ENCODE measurements at regions not wholly inside any gene's neighbourhood (a gene's known extent, or its start where the extent isn't known, plus 50 kb on each side); places are given as distances from the start of the nearest gene placed in this dataset.
"Not testable (repeated sequence)": the region's sequence is repeated elsewhere in the genome, so short reads cannot be mapped to it uniquely, and the experiment has no call there.

GRCh38 chr5:130294798-130295197 lies 390.5 kb downstream of the CHSY3 start:
- DNase-seq = not testable (repeated sequence)

DNA sequence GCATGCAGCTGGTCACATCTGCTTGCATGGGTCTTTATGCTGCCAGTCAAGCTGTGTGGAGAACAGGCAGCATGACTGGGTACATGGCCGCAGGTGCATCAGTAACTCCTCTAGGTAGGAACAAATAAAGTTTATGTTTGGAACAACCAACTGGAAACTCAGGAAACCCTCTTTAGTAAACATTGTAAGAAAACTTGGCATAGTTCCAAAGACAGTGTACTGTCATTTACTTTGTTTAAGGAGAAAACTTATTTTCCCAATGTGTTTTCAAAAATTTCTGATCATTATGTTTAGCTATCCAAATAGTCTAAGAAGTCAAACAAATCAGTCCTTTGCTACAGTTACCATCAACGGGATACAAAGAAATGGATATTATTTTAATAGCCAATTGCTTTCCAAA lies 386.0 kb downstream of the CHSY3 start:
- DNase-seq = no peak

DNA sequence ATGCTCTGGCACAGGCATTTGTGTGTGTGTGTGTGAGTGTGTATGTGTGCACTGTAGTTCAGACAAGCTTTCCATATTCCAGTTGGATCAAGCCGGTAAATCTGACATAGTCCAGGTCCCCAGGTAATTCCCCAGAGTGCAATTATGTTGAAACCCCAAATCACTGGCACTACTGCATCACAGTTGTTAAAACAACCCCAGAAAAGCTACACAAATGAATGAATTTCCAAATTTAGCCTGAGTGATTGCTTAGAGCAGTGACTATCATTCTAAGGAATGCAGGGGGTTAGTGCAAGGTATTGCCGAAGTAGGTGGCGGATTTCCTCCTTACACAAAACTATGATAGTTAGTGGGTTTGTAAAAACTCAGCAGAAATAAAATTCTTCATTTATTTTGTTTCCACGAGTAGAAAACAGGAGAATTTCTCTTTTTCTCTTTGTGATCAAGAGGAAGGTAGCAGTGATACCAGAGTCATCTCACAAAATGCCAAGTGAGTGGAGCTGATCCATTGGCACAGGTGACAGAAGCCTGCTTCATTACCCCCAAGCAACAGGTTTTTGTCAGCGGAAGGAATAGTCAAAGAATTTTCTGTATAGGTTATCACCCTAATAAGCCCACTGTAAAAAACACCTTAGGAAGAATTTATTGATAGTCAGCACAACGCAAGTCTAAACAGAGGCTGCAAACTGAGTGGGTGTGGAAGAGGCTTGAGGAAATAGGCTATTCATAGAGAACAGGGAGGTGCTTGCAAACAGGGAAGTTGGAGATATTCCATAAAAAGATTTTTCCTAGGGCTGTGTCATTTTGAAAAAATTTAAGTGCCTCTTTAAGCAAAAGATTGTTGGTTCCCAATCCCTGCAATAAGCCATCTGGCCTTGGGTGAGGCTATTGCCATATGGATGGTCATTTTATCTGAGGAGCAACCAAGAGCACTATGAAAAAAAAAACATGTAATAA lies 385.1 kb downstream of the CHSY3 start:
- DNase-seq = no peak

GRCh38 chr5:130287438-130287837 lies 383.2 kb downstream of the CHSY3 start:
- DNase-seq = no peak

DNA sequence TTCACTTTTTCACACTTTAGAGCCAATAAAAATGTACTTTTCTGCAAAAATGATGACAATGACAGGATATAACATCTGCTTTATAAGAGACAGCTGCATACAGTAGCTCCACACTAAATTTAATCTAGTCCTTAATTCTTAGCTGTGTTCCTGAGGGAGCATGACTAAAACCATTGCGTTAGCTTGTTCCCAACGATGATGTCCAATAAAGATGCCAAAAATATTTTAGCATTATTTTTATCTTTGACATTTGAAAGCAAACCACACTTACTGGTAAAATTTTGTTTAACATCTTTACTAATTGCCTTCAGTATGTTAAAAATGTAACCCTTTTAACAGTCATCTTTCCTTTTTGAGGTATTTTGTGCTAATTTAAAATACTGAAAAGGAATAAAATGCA lies 382.7 kb downstream of the CHSY3 start:
- no peak for DNase-seq

DNA sequence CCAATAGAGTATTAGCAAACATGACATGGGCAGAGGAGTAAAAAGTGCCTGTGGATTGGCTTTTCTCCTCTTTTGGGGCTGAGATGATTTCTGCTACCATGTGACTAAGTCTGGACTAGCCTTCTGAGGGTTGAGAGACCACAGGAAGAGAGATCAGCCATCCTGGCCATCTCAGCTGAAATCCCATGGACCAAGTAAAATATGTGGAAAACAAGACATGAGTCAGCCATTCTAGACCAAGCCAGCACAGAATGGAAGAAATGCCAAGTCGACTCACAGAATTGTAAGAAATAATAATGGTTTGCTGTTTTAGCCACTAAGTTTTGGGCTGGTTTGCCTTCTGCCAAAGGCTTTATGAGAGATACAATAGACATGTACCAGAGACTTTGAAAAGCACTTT lies 377.8 kb downstream of the CHSY3 start:
- no peak for DNase-seq

DNA sequence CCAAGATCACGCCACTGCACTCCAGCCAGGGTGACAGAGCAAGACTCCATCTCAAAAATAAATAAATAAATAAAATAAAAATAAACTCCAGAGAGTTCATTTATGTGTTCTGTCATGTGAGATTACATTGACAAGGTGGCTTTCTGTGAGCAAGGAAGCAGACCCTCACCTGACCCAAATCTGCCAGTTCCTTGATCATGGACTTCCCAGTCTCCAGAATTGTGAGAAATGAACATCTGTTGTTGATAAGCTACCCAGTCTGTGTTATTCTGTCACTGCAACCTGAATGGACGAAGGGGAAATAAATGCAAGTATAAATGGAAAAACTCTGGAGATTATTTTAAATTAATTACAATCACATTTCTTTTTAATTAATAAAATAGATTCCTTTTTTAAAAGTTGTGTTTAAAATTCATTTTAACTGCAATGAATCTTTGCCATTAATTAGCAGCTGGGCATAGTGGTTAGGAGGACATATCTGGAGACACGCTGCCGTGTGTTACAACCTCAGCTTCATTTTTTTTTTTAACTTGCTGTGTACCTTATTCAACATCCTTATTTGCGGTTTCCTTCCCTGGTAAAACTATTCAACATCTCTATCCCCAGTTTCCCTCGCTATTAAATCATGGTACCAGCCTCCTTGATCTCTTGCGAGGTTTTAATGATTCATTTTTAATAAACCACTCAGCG lies 376.4 kb downstream of the CHSY3 start:
- DNase-seq = no peak

DNA sequence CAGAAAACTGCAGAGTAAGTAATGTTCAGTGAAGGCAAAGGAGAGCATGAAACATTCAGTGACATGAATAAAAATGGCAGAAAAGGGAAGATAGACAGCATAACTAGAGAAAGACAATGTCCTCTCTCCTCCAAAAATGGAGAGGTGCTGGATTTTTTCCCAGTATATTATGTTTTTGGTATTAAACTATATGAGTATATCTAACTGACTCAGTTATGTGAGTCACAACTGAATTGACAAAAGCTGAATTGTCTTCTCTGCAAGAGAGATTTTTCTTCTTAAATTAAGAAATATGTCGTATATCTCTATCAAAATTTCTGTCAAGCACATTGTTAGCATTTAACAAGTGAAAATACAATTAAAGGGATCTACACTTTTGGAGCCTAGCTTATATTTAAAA lies 375.1 kb downstream of the CHSY3 start:
- DNase-seq = no peak

DNA sequence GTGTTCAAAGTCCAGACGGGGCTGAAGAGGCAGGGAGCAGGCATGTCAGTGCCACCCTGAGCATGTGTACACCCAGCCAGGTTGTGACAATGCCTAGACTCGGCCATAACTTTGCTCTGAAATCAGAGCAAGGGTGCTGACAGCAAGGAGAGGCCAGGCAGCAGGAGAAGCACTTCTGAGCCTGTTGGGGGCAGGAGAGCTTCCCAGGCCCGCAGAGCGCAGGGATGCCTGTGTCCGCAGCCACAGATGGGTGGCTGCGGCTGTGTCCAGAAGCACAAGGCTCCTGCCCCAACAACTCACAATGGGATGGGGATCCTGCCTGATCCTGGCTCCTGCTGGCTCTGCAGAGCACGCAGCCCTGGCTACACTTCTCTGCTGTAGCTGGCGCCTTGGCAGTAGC lies 373.9 kb downstream of the CHSY3 start:
- DNase-seq = no peak

GRCh38 chr5:130277522-130277921 lies 373.3 kb downstream of the CHSY3 start:
- no peak for DNase-seq

- DNase-seq = no peak
These were observed 372.7 kb downstream of the CHSY3 start for GRCh38 chr5:130277002-130277401.

- no peak for DNase-seq
These were observed 368.6 kb downstream of the CHSY3 start for GRCh38 chr5:130272837-130273236.

DNA sequence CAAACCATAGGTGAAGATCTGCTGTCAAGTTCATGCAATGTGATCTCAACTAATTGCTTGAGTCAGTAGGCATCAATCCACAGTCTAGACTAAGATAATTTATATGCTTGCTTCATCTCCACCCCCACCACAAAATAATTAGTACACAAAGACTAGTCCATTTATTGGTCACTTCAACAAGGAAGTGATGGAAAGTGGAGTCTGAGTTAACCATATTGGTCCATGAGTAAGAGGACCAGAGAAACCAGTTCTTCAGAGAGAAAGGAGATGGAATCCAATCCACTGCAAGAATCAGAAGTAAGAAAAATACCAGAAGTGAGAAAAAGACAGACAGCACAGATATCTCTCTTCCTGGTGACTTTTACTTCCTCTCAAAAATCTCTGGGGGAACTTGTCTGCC lies 366.5 kb downstream of the CHSY3 start:
- no peak for DNase-seq

DNA sequence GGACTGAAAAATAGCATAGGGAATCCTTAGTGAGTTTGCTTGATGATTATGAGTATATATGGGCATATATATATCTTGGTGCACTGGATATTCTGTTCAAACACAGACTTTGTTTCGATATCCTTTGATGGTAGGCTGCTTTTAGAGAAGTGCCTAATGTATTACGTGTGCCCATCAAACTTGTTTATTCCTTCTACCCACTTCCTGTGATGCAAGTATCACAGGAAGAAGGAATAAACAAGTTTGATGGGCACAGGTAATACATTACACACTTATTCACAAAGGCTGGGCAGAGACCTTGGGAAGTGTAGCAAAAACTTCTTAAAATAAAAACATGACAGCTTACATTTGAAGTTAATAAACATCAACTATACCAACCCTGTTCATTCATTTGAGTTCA lies 364.2 kb downstream of the CHSY3 start:
- no peak for DNase-seq

DNA sequence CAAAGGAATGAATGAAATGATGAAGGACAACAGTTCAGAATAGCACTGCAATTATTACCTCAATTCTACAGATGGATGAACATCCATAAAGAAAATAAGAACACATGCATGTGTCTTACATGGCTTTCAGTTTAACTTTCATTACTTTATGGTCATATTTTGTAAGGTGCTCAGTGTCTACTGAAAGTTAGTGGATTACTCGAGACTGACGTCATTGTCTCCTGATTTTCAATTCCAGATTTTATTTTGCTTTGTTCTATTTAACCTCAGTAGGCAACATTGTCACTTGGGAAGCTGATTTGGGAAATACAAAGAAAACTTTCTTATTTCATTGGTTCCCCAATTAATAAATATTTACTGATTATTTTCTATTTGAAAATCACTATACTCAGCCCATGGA lies 363.7 kb downstream of the CHSY3 start:
- DNase-seq = no peak

- DNase-seq = no peak
These were observed 356.2 kb downstream of the CHSY3 start for GRCh38 chr5:130260481-130260880.

DNA sequence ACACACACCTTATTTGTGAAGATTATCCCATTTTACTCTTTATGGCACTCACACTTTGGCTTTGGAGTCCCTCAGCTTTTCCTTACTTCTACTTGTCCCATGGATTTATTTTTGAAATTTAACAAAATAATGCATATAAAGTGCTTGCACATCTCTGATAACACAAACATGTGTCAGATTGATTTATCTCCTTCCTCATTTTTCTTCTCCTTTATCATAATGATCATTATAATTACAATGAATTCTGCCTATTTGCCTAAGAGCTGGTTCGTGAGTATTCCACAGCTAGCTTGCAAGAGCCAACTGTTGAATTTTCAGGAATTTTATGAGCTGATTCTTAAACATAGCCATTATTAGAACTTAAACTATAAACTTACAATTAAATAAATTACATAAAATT lies 347.7 kb downstream of the CHSY3 start:
- no peak for DNase-seq

DNA sequence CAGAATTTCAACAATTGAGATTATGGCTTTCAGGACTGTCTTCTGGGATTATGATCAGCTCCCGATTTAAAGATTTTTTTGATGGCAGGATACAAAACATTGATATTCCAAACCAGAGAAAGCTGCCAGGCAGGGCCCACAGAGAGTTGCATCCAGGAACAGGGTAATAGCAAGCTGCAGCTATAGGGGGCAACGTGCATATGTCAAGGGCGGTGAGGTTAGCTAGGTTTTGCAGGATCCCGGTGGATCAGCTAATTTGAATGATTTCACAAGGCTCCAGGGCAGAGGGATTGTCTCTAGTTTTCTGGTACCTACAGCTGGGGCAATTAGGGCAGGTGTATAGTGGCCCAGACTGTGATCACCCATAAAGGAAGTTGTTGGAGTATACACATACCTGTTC lies 339.4 kb downstream of the CHSY3 start:
- no peak for DNase-seq

GRCh38 chr5:130237721-130238120 lies 333.5 kb downstream of the CHSY3 start:
- no peak for DNase-seq

Measured in SIG-M5 (cell line).